ENCODE measurements at regions not wholly inside any gene's neighbourhood (a gene's known extent, or its start where the extent isn't known, plus 50 kb on each side); places are given as distances from the start of the nearest gene placed in this dataset.
"Not testable (repeated sequence)": the region's sequence is repeated elsewhere in the genome, so short reads cannot be mapped to it uniquely, and the experiment has no call there.

GRCh38 chr13:65940720-65941119, 1289.4 kb downstream of the PCDH9 start:
- no peak for DNase-seq

- DNase-seq, result no peak
These were observed 1292.9 kb downstream of the PCDH9 start for GRCh38 chr13:65937251-65937650.

GRCh38 chr13:65936249-65936648, 1293.9 kb downstream of the PCDH9 start:
- no peak for DNase-seq

GRCh38 chr13:65932587-65933239, 1297.4 kb downstream of the PCDH9 start:
- DNase-seq, result no peak

- DNase-seq, result no peak
These were observed 1298.1 kb downstream of the PCDH9 start for GRCh38 chr13:65932013-65932412.

- no peak for DNase-seq
These were observed 1300.7 kb downstream of the PCDH9 start for GRCh38 chr13:65929436-65929835.

GRCh38 chr13:65926750-65927171, 1303.4 kb downstream of the PCDH9 start:
- DNase-seq, result no peak

- not testable (repeated sequence) for DNase-seq
These were observed 1307.3 kb downstream of the PCDH9 start for GRCh38 chr13:65922846-65923245.

GRCh38 chr13:65921933-65922332, 1308.2 kb downstream of the PCDH9 start:
- no peak for DNase-seq

GRCh38 chr13:65917731-65918130, 1312.4 kb downstream of the PCDH9 start:
- DNase-seq, result no peak

GRCh38 chr13:65915195-65915594, 1314.9 kb downstream of the PCDH9 start:
- no peak for DNase-seq

GRCh38 chr13:65914716-65915115, 1315.4 kb downstream of the PCDH9 start:
- DNase-seq, result no peak

- DNase-seq, result no peak
These were observed 1317.0 kb downstream of the PCDH9 start for GRCh38 chr13:65913173-65913572.

GRCh38 chr13:65912516-65912915, 1317.6 kb downstream of the PCDH9 start:
- DNase-seq, result no peak

- no peak for DNase-seq
These were observed 1318.5 kb downstream of the PCDH9 start for GRCh38 chr13:65911546-65912193.

GRCh38 chr13:65909501-65909900, 1320.6 kb downstream of the PCDH9 start:
- DNase-seq, result no peak

- no peak for DNase-seq
These were observed 1322.2 kb downstream of the PCDH9 start for GRCh38 chr13:65907666-65908525.

GRCh38 chr13:65901723-65902122, 1328.4 kb downstream of the PCDH9 start:
- no peak for DNase-seq

GRCh38 chr13:65894049-65894448, 1336.1 kb downstream of the PCDH9 start:
- no peak for DNase-seq

- DNase-seq, result no peak
These were observed 1337.3 kb downstream of the PCDH9 start for GRCh38 chr13:65892859-65893258.

- DNase-seq, result no peak
These were observed 1340.8 kb downstream of the PCDH9 start for GRCh38 chr13:65889368-65889767.

- no peak for DNase-seq
These were observed 1347.3 kb downstream of the PCDH9 start for GRCh38 chr13:65882810-65883209.

GRCh38 chr13:65881561-65882155, 1348.5 kb downstream of the PCDH9 start:
- no peak for DNase-seq

Measured in T-helper 1 cell (primary cell).